Left ventricle myocardium inferior (tissue), 1 donor: ENCODE measurements at regions not wholly inside any gene's neighbourhood (a gene's known extent, or its start where the extent isn't known, plus 50 kb on each side); places are given as distances from the start of the nearest gene placed in this dataset.
A peak's percentile ranks its signal among the peaks of the same experiment; 100 is the strongest.

ENCODE experiments used
- DNase-seq: peaks from one replicate; pipeline ENCODE4 v3.0.0-alpha.2; 2020
- H3K27ac ChIP-seq: fragments of 200-600 bp; replicated peaks from 2 replicates; pipeline ENCODE4 v1.8.0; 2021
- H3K27me3 ChIP-seq: fragments of 200-600 bp; 2 replicates; pipeline ENCODE4 v1.8.0; 2021; ENCODE audit warnings: low read depth
- H3K36me3 ChIP-seq: fragments of 200-600 bp; 2 replicates; pipeline ENCODE4 v1.8.0; 2021
- H3K4me1 ChIP-seq: fragments of 200-600 bp; 2 replicates; pipeline ENCODE4 v1.8.0; 2021
- H3K4me3 ChIP-seq: fragments of 200-600 bp; 2 replicates; pipeline ENCODE4 v1.8.0; 2021; ENCODE audit warnings: mild to moderate bottlenecking, moderate library complexity
- H3K9me3 ChIP-seq: fragments of 200-600 bp; replicated peaks from 2 replicates; pipeline ENCODE4 v1.8.0; 2021
- intact Hi-C: fragments of 100-400 bp; cut with micrococcal nuclease; formaldehyde crosslinking; loops from one replicate; pipeline ENCODE4 v1.11.0; 2022
- TF ChIP-seq, protein P1 (sequence below): fragments of 200-600 bp; IDR thresholded peaks from 2 replicates; pipeline ENCODE4 v1.8.0; 2021; ENCODE audit warnings: antibody characterized with exemption, mild to moderate bottlenecking, borderline replicate concordance
- donor health status: DM: no; HTN: yes; CAD: no; lungs with severe emphysema.

DNA sequence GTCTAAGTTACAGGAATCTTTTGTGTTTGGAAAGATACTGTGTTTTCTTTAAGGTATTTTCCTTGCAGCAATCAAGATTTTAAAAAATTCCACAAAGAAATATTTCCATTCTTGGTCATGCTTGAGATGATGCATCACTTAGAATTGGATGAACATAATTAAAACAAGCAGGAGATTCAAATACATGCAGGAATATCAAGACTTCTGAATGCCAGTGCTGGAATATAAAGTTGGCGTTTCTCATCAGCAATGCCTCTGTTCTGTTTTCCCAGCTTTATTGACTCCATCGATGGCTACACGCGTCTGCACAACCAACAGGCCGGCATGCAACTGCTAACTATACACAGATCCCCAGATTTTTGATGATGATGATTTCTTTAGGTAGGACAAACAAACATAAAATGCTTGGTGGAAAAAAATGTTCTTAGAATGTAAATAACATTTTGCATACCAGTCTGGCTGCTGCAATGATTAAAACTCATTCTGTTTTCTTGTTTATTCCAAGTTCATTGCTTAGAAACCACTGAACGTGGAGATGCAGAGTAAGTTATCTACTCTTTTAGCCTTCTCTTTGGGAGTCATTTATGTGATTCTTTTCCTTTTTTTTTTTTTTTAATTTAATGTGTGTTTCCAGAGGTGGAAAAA lies 91.3 kb upstream of the FAM171A1 start:
- Histone ChIP-seq H3K4me3 (no peak overlapping the region), H3K9me3 (peaks cover 18% of the 10 kb centered on the region), H3K36me3 (no peaks in the 10 kb centered on the region), H3K4me1 (no peaks in the 10 kb centered on the region), H3K27me3 (peaks cover 12% of the 10 kb centered on the region), H3K27ac (no peak overlapping the region)
- intact Hi-C loops, result no loop called here
- DNase-seq, result no peak
- TF ChIP-seq, protein P1, sequence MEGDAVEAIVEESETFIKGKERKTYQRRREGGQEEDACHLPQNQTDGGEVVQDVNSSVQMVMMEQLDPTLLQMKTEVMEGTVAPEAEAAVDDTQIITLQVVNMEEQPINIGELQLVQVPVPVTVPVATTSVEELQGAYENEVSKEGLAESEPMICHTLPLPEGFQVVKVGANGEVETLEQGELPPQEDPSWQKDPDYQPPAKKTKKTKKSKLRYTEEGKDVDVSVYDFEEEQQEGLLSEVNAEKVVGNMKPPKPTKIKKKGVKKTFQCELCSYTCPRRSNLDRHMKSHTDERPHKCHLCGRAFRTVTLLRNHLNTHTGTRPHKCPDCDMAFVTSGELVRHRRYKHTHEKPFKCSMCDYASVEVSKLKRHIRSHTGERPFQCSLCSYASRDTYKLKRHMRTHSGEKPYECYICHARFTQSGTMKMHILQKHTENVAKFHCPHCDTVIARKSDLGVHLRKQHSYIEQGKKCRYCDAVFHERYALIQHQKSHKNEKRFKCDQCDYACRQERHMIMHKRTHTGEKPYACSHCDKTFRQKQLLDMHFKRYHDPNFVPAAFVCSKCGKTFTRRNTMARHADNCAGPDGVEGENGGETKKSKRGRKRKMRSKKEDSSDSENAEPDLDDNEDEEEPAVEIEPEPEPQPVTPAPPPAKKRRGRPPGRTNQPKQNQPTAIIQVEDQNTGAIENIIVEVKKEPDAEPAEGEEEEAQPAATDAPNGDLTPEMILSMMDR, result no peak

DNA sequence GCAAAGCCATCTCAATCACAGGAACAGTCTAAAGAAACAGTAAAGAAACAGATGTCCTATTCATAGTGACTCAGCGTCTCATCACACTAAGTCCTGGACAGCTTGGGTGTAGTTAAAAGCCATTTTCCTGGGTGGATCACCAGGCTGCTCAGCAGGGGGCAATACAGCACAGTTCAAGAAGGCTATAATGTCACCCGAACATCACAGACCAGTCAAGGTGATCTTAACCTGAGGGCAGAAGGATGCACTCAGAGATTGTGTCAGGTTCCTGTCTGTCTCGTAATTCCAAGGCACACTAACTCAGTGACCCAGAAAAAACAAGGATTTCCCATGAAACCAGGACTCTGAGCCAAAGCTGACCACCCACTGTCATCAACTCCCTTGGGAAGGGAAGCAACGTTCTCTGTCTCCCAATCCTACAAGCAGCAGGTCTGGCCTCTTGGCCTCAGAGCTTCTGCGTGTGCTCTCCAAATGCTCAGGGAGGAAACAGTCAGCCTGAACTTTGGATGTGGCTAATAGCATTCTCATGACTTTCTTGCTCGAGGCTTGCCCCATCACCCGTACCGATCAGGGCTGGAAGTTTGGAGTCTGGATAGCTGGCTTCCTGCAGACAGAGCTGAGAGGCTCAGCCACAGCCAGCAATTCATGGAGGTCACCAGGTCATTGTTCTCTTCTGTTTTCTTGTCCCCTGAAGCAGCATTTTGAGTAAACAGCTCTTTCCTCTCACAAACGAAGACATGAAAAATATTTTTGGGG lies 90.4 kb upstream of the FAM171A1 start:
- peak; percentile 19 for DNase-seq
- TF ChIP-seq, protein P1, result peak; percentile 13
- Histone ChIP-seq H3K4me1 (no peaks in the 10 kb centered on the region), H3K27me3 (peaks cover 12% of the 10 kb centered on the region), H3K9me3 (peaks cover 22% of the 10 kb centered on the region), H3K4me3 (no peak overlapping the region), H3K36me3 (no peaks in the 10 kb centered on the region), H3K27ac (peak overlapping the region; percentile 27)
- intact Hi-C loops, result no loop called here

DNA sequence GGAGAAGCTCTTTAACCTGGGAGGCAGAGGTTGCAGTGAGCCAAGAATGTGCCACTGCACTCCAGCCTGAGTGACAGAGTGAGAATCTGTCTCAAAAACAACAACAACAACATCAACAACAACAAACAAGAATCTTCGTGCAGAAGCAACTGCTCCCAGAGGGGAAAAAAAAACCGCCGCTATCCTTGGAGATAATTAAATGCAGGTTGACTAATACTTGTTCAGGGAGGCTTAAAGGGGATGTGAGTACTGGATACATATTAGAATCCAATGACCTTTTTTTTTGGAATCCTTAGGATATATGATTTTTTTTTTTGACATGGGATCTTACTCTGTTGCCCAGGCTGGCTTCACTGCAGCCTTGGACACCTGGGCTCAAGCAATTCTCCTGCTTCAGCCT lies 89.6 kb upstream of the FAM171A1 start:
- Histone ChIP-seq H3K27ac (no peak overlapping the region), H3K36me3 (no peaks in the 10 kb centered on the region), H3K4me3 (no peak overlapping the region), H3K4me1 (no peaks in the 10 kb centered on the region), H3K9me3 (peaks cover 22% of the 10 kb centered on the region), H3K27me3 (peaks cover 12% of the 10 kb centered on the region)
- TF ChIP-seq, protein P1, result no peak
- DNase-seq, result no peak
- intact Hi-C loops, result no loop called here

DNA sequence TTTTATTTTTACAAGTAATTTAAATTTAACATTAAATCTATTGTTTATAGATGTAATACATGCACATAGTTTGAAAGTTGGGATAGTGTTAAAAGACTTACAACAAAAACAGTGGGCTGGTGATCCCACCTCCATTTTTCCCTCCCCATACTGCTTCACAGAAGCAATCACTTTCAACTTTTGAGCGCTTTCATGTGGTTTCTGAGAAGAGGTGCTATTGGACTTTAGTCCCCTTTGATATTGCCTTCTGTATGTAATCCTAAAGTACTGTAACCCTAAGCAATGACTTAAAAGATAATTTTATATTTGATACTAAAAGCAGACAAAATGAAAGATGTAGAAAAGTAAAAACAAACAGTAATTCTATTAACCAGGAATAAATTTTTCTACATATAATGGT lies 88.1 kb upstream of the FAM171A1 start:
- Histone ChIP-seq H3K4me1 (no peaks in the 10 kb centered on the region), H3K27me3 (peaks cover 12% of the 10 kb centered on the region), H3K9me3 (peaks cover 22% of the 10 kb centered on the region), H3K36me3 (no peaks in the 10 kb centered on the region), H3K4me3 (no peak overlapping the region), H3K27ac (no peak overlapping the region)
- TF ChIP-seq, protein P1, result no peak
- intact Hi-C loops, result no loop called here
- no peak for DNase-seq

DNA sequence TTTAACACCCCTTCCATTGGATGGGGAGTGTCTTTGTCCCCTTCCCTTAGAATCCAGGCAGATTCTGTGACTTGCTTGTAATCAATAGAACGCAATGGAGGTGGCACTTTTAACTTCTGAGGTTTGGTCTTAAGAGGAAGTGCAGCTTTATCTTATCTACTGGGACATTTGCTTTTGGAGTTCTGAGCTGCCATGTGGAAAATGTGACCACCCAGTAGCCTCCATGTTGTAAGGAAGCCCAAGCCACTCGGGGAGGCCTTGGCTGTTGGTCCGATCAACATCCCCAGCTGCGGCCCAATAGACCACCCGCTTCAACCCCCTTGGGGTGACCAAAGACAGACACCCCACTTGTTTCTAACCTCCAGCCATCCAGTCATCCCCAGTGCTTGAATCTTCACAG lies 86.3 kb upstream of the FAM171A1 start:
- no peak overlapping the region for H3K4me3 ChIP-seq
- TF ChIP-seq, protein P1, result no peak
- H3K27me3 ChIP-seq, result peaks cover 21% of the 10 kb centered on the region
- peaks cover 6% of the 10 kb centered on the region for H3K9me3 ChIP-seq
- no peak overlapping the region for H3K27ac ChIP-seq
- no peaks in the 10 kb centered on the region for H3K4me1 ChIP-seq
- no peak for DNase-seq
- intact Hi-C loops, result no loop called here
- no peaks in the 10 kb centered on the region for H3K36me3 ChIP-seq
